Tongue (tissue), 1 donor: ENCODE measurements at regions not wholly inside any gene's neighbourhood (a gene's known extent, or its start where the extent isn't known, plus 50 kb on each side); places are given as distances from the start of the nearest gene placed in this dataset.
"Not testable (repeated sequence)": the region's sequence is repeated elsewhere in the genome, so short reads cannot be mapped to it uniquely, and the experiment has no call there.

Experiments
- DNase-seq: peaks from one replicate; pipeline ENCODE4 v3.0.0-alpha.2; 2015

DNA sequence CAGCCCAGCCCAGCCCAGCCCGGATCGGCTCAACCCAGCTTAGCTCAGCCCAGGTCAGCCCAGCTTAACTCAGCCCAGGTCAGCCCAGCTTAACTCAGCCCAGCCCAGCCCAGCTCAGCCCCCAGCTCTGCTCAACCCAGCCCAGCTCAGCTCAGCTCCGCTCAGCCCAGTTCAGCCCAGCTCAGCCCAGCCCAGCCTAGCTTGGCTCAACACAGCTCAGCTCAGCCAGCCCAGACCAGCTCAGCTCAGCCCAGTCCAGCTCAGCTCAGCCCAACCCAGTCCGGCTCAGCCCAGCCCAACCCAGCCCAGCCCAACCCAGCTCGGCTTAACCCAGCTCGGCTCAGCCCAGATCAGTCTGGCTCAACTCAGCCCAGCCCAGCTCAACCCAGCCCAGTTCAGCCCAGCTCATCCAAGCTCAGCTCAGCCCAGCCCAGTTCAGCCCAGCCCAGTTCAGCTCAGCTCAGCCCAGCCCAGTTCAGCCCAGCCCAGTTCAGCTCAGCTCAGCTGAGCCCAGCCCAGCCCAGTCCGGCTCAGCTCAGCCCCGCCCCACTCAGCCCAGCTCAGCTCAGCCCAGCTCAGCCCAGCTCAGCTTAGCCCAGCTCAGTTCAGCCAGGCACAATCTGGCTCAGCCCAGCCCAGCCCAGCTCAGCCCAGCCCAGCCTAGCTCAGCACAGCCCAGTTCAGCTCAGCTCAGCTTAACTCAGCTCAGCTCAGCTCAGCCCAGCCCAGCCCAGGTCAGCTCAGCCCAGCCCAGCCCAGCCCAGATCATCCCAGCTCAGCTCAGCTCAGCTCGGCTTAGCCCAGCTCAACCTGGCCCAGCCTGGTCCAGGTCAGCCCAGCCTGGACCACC, 331.7 kb downstream of the TMEM121 start:
- DNase-seq: no peak

DNA sequence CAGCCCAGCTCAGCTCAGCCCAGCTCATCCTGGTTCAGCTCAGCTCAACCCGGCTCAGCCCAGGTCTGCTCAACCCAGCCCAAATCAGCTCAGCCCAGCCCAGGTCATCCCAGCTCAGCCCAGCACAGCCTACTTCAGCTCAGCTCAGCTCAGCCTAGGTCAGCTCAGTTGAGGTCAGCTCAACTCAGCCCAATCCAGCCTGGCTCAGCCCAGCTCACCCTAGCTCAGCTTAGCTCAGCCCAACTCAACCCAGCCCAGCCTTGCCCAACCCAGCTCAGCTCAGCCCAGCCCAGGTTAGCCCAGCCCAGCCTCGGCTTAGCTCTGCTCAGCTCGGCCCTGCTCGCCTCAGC, 332.3 kb downstream of the TMEM121 start:
- DNase-seq: no peak

DNA sequence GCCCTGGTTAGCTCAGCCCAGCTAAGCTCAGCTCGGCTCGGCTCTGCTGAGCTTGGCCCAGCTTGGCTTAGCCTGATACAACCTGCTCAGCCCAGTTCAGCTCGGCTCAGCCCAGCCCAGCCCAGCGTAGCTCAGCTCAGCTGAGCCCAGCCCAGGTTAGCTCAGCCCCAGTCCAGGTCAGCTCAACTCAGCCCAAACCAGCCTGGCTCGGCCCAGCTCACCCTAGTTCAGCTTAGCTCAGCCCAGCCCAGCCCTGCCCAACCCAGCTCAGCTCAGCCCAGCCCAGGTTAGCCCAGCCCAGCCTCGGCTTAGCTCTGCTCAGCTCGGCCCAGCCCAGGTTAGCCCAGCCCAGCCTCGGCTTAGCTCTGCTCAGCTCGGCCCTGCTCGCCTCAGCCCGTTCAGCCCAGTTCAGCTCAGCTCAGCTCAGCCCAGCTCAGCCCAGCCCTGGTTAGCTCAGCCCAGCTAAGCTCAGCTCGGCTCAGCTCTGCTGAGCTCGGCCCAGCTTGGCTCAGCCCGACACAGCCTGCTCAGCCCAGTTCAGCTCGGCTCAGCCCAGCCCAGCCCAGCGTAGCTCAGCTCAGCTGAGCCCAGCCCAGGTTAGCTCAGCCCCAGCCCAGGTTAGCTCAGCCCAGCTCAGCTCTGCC, 332.8 kb downstream of the TMEM121 start:
- DNase-seq: not testable (repeated sequence)

DNA sequence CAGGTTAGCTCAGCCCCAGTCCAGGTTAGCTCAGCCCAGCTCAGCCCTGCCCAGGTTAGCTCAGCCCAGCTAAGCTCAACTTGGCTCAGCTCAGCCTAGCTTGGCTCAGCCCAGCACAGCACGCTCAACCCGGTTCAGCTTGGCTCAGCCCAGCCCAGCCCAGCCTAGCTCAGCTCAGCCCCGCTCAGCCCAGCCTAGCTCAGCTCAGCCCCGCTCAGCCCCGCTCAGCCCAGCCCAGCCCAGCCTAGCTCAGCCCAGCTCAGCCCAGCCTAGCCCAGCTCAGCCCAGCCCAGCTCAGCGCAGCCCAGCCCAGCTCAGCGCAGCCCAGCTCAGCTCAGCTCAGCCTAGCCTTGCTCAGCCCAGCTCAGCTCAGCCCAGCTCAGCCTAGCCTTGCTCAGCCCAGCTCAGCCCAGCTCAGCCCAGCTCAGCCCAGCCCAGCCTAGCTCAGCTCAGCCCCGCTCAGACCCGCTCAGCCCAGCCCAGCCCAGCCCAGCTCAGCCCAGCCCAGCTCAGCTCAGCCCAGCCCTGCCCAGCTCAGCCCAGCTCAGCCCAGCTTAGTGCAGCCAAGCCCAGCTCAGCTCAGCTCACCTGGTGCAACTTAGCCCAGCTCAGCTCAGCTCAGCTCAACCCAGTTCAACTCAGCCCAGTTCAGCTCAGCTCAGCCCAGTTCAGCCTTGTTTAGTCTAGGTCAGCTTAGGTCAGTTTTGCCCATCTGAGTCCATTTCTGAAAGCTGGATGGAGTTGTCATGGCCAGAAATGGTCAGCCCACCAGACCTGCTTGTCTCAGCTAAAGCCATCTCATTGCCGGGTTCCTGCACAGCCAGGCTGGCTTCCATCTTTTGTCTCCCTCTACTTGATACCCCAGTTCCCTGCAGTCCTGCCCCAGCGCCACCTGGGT, 333.6 kb downstream of the TMEM121 start:
- DNase-seq: no peak

DNA sequence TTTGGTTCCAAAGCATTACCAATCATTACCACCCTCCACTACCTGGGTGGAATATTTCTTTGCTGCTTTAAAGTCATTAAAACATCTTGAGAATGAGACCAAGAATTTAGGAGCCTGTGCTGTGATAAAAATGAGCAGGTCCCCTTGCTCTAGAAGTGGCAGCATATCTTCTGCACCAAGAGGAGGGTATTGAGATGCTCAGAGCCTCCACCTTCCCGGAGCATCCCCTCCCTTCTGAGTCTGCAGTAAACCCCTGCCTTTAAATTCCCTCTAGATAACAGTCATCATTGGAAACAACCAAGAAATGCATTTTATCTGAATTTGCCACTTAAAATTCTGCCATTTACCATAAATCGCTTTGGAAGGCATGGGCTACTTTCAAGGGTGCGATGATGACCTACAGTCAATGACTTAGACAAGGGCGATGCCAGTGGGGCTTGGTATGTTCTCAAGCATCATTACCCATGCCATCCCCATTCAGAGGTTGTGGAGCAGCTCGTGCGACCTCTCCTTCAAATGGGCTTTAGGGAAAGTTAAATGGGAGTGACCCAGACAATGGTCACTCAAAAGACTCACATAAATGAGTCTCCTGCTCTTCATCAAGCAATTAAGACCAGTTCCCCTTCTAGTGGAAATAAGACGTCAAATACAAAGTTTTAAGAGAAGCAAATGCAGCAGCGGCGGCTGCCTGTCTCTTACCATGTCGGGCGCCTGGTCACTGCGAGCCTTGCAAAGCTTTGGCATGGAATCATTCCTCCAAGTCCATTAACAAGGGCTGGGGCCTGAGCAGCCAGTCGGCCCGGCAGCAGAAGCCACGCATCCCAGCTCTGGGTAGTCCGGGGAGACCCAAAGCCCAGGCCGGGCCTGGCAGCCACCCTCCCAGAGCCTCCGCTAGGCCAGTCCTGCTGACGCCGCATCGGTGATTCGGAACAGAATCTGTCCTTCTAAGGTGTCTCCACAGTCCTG, 334.5 kb downstream of the TMEM121 start:
- no peak for DNase-seq

DNA sequence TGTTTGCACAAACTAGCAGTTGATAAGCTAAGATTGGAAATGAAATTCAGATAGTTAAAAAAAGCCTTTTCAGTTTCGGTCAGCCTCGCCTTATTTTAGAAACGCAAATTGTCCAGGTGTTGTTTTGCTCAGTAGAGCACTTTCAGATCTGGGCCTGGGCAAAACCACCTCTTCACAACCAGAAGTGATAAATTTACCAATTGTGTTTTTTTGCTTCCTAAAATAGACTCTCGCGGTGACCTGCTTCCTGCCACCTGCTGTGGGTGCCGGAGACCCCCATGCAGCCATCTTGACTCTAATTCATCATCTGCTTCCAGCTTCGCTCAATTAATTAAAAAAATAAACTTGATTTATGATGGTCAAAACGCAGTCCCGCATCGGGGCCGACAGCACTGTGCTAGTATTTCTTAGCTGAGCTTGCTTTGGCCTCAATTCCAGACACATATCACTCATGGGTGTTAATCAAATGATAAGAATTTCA, 335.6 kb downstream of the TMEM121 start:
- DNase-seq: no peak

DNA sequence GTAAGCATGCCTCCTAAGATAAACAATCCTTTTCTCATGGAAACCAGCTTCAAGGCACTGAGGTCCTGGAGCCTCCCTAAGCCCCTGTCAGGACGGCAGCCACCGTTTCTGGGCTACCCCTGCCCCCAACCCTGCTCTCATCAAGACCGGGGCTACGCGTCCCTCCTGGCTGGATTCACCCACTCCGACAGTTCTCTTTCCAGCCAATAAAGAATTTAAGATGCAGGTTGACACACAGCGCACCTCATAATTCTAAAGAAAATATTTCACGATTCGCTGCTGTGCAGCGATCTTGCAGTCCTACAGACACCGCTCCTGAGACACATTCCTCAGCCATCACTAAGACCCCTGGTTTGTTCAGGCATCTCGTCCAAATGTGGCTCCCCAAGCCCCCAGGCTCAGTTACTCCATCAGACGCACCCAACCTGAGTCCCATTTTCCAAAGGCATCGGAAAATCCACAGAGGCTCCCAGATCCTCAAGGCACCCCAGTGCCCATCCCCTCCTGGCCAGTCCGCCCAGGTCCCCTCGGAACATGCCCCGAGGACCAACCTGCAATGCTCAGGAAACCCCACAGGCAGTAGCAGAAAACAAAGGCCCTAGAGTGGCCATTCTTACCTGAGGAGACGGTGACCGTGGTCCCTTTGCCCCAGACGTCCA, 336.3 kb downstream of the TMEM121 start:
- DNase-seq: no peak

DNA sequence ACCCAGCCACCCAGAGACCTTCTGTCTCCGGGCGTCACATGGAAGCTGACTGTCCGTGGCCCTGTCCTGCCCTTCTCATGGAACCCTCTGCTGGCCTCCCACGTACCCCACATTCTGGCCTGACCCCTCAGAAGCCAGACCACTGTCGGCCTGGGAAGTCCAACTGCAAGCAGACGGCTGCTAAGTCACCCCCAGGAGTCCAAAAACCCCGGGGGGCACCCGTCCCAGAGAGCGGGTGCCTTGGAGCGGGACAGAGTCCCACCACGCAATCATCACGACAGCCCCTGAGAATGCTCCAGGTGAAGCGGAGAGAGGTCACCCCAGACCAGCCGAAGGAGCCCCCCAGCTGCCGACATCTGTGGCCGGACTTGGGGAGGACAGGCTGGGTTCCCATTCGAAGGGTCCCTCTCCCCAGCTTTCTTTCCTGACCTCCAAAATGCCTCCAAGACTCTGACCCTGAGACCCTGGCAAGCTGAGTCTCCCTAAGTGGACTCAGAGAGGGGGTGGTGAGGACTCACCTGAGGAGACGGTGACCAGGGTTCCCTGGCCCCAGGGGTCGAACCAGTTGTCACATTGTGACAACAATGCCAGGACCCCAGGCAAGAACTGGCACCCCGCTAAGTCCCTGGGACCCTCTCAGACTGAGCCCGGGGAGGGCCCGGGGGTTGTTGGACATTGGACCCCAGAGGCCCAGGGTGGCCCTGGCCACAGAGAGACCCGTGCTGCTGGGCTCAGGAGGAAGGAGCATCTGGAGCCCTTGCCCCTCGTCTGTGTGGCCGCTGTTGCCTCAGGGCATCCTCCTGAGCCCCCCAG, 337.1 kb downstream of the TMEM121 start:
- DNase-seq: no peak

DNA sequence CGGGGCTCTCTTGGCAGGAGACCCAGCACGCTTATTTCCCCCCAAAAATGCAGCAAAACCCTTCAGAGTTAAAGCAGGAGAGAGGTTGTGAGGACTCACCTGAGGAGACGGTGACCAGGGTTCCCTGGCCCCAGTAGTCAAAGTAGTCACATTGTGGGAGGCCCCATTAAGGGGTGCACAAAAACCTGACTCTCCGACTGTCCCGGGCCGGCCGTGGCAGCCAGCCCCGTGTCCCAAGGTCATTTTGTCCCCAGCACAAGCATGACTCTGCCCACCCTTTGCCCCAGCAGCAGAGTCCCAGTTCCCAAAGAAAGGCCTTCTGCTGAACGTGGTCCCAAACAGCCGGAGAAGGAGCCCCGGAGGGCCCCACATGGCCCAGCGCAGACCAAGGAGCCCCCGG, 337.7 kb downstream of the TMEM121 start:
- no peak for DNase-seq

DNA sequence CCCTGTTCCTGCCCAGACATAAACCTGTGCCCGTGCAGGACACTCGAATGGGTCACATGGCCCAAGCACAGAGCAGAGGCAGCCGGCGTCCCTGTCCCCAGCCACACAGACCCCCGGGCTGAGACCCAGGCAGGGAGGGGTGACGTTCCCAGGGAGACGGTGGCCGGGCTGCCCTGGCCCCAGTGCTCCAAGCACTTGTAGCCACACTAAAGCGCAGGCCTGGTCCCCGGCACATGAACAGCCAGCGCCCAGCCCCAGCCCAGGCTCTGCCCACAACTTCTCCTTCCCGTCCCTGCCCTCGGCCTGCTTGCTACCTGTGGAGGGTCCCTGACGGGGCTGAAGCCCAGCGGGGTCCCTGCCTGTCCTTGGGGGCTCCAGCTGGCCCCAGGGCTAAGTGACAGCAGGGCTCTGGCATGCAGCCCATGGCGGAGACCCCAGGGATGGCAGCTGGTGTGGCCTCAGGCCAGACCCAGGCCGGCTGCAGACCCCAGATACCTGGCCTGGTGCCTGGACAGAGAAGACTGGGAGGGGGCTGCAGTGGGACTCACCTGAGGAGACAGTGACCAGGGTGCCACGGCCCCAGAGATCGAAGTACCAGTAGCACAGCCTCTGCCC, 338.4 kb downstream of the TMEM121 start:
- no peak for DNase-seq

DNA sequence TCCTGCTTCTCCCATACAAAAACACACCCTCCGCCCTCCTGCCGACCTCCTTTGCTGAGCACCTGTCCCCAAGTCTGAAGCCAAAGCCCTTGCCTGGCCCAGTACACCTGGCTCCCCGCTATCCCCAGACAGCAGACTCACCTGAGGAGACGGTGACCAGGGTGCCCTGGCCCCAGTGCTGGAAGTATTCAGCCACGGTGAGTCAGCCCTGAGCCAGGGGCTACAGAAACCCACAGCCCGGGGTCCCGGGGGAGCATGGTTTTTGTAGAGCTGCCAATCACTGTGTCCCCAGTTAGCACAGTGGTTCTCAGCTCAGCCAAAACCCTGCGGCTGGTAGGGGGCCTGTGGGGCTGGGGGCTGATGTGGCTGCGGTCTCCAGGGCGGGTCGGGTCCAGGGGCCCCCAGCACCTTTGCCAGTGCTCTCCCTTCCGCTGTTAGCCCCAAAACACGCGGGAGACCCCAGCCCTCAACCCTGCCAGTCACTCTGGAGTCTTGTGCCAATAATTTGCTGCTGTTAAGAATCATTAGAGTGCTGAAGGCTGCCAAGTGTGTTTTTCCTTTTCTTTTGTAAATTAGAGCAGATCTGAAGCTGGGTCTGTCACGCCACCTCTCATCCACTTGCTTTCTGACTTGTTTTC, 339.0 kb downstream of the TMEM121 start:
- no peak for DNase-seq

DNA sequence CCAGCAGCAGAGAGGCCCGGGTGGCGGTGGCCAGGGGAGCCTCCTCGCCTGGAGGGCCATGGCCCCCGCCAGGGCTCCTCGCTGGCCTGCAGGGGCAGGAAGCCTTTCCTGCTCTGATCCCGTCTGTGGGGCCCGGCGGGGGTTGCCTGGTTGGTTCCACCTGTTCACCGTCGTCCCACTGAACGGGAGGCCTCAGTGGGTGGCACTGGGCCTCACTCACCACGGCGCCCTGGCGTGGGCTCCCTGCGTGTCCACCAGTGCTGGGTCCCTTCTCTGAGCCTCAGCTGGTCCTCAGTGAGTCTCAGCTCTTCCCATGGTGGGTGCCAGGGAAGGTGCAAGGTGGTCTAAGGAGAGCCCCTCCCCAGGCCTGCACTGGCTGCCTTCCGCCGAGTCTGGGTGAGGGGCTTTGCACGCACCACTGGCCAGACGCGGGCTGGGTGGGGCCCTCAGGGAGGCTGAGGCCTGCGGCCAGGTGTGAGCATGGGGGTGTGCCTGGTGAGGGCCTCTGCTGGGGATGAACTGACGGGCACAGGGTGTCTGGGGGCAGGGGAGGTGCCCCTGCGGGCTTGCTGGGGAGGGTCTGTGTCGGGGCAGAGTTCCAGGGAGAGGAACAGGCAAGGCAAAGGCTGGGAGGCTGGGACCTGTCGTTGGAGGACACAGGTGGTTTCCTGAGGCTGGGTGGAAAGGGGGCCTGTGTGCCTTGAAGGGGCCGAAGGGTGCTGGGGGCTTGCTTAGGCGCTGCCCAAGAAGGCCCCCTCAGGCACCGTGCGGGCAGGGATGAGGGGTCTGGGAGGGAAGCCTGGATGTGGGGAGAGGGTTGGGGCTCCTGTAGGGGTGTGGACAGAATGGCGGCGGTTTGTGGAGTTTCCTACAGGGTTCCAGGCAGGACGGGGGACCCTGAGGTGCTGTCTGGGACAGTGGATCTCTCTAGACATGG, 339.8 kb downstream of the TMEM121 start:
- no peak for DNase-seq

DNA sequence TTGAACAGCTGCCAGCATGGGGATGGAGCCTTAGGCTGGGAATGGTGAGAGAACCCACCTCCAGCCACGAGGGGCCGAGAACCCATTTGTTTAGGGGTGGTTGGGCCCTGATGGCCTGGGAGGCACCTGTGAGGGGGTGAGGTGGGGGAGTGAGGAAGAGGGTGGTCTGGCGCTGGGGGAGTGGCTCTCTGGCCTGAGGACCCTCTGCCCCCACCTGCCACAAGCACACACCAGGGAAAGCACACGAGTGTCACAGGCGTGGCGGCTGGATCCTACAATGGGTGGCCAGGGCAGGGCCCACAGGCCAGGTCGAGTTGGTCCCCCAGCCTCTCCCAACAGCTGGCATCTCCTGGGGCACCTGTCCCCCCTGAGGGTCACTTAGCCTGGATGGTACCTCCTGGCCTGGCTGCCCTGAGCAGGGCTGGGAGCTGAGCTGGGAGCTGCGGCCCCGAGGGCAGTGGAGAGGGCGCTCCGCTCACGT, 340.5 kb downstream of the TMEM121 start:
- no peak for DNase-seq

DNA sequence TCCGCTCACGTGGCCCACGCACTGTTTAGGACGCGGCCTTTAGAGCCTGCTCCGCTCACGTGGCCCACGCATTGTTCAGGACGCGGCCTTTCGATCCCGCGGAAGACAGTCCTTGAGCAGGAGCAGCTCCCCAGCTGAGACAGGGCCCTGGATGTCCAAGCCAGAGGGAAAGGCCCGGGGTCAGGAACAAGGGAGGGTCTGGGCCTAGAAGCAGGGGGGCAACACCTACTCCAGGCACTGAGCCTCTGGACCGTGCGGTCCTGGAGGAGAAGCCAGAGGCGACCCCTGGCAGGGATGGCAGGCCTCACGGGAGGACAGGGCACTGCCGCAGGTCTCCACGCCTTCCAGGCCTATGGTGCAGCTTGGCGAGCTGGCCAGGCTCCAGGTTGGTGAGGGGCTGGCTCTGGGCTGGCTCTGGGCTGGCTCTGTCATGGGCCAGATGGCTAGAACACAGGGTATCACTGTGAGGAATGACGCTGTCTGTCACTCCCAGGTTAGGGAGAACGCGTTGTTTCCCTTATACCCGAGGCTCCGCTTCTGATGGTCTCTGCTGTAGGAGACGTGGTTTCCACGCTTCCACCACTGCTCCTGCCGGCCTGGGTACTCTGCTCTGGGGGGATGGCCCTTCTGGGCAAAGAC, 341.7 kb downstream of the TMEM121 start:
- no peak for DNase-seq

DNA sequence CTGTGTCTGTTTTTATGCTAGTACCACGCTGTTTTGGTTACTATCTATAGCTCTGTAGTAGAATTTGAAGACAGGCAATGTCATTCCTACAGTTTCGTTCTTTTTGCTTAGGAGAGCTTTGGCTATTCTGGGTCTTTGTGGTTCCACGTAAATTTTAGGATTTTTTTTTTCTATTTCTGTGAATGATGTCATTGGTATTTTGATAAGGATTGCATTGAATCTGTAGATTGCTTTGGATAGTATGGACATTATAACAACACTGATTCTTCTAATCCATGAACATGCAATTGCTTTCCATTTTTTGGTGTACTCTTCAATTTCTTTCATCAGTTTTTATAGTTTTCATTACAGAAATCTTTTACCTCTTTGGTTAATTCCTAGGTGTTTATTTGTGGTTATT, 345.2 kb downstream of the TMEM121 start:
- no peak for DNase-seq

DNA sequence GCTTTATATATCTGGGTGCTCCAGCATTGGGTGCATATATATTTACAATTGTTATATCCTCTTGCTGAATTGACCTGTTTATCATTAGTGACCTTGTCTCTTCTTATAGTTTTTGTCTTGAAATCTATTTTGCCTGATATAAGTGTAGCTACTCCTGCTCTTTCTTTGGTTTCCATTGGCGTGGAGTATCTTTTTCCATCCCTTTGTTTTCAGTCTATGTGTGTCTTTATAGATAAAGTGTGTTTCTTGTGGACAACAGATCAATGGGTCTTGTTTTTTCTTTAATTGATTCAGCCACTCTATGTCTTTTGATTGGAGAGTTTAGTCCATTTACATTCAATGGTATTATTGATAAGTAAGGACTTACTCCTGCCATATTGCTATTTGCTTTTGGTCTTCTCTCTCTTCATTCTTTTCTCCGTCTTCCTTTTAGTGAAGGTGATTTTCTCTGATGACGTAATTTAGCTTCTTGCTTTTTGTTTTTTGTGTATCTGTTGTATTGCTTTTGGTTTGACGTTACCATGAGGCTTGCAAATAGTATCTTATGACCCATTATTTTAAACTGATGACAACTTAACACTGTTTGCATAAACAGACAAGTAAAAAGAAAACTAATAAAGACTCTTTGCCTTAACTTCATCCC, 347.6 kb downstream of the TMEM121 start:
- DNase-seq: no peak

DNA sequence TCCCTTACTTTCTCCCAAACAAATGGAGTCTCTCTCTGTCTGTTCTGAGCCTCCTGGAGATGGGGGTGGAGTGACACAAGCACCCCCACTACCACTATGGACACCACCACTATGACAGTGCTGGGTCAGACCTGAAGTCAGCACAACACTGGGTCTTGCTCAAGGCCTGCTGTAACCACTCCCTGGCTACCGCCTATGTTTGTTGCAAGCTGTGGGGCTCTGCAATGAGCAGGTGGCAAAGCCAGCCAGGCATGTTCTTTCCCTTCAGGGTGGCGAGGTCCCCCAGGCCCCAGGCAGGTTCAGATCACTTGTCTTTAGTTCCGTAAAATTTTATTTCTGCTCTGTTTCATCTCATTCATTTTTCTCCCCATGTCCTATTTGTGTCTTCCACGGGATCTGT, 349.8 kb downstream of the TMEM121 start:
- DNase-seq: no peak
